ENCODE measurements at regions not wholly inside any gene's neighbourhood (a gene's known extent, or its start where the extent isn't known, plus 50 kb on each side); places are given as distances from the start of the nearest gene placed in this dataset.

DNA sequence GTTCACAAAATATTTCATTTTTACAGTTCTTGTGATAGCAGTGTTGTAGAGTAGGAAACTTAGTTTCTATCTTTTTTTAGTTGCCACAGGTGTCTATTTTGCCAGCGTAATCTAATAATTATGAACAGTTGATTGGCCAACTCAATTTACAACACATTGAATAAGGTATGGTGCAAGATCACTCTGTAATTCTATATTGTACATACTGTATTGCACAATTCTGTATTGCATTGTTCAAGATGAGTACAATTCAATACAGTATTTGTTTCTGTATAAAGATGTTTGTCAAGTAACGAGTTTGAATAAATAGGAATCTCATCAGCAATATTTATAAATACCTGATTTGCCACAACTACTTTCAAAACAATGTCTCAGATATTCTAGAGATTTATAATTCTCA lies 64.2 kb upstream of the HTR1A start:
- TF ChIP-seq, protein P1, sequence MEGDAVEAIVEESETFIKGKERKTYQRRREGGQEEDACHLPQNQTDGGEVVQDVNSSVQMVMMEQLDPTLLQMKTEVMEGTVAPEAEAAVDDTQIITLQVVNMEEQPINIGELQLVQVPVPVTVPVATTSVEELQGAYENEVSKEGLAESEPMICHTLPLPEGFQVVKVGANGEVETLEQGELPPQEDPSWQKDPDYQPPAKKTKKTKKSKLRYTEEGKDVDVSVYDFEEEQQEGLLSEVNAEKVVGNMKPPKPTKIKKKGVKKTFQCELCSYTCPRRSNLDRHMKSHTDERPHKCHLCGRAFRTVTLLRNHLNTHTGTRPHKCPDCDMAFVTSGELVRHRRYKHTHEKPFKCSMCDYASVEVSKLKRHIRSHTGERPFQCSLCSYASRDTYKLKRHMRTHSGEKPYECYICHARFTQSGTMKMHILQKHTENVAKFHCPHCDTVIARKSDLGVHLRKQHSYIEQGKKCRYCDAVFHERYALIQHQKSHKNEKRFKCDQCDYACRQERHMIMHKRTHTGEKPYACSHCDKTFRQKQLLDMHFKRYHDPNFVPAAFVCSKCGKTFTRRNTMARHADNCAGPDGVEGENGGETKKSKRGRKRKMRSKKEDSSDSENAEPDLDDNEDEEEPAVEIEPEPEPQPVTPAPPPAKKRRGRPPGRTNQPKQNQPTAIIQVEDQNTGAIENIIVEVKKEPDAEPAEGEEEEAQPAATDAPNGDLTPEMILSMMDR (conservative IDR thresholded peaks at IDR 0.05), result no peak
- no peak for TF ChIP-seq ZFX (IDR thresholded peaks at IDR 0.05)
